Liver (tissue), 3 donors: ENCODE measurements at regions not wholly inside any gene's neighbourhood (a gene's known extent, or its start where the extent isn't known, plus 50 kb on each side); places are given as distances from the start of the nearest gene placed in this dataset.

Source experiments
- GABPA ChIP-seq, 2 donors: IDR thresholded peaks in 1 of 2; conservative IDR thresholded peaks in 1 of 2; 2 replicates each; pipeline ENCODE4 v1.6.1; 2016; ENCODE audit warnings: antibody characterized with exemption in 2 of 2, mild to moderate bottlenecking in 1 of 2, moderate library complexity in 1 of 2
- RAD21 ChIP-seq, 2 donors: IDR thresholded peaks; 2 replicates each; pipeline ENCODE4 v1.6.1; 2016; ENCODE audit warnings: antibody characterized with exemption in 2 of 2, mild to moderate bottlenecking in 2 of 2
- TF ChIP-seq, protein P1 (sequence below): IDR thresholded peaks from 2 replicates; pipeline ENCODE4 v1.6.1; 2016; ENCODE audit warnings: antibody characterized with exemption
- TF ChIP-seq, protein P2 (sequence below): IDR thresholded peaks from 2 replicates; pipeline ENCODE4 v1.6.1; 2016; ENCODE audit warnings: antibody characterized with exemption, mild to moderate bottlenecking
- TF ChIP-seq, protein P3 (sequence below): fragments of 150-350 bp; IDR thresholded peaks from 2 replicates; pipeline ENCODE4 v1.5.1; 2017; ENCODE audit warnings: improper control_type of control experiment, low read depth, low read length; ENCODE audit not compliant: missing input control
- TF ChIP-seq, protein P4 (sequence below): IDR thresholded peaks from 2 replicates; pipeline ENCODE4 v1.6.1; 2016; ENCODE audit warnings: antibody characterized with exemption
- donor health status: healthy.
- donor health status: healthy.

DNA sequence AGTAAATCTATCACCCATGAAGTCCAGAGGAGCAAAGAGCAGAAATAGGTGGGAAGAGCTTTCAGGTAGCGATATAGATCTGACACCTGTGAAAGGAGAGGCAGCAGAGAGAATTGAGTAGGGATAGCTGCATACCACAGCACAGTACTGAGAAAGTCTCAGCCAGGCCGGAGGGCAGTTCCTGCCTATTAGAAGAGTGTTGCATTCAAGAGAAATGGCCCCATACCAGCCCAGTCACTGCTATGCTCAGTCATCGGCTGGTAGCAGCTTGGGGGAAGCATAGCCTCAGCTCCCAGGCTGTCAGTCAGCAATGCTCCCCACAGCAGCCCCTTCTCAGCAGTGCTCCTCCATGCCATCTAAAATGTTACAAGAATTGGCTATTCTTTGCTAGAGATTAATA is 285.1 kb upstream of the CDH6 start:
- TF ChIP-seq, protein P1, sequence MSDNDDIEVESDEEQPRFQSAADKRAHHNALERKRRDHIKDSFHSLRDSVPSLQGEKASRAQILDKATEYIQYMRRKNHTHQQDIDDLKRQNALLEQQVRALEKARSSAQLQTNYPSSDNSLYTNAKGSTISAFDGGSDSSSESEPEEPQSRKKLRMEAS: no peak
- TF ChIP-seq, protein P2, sequence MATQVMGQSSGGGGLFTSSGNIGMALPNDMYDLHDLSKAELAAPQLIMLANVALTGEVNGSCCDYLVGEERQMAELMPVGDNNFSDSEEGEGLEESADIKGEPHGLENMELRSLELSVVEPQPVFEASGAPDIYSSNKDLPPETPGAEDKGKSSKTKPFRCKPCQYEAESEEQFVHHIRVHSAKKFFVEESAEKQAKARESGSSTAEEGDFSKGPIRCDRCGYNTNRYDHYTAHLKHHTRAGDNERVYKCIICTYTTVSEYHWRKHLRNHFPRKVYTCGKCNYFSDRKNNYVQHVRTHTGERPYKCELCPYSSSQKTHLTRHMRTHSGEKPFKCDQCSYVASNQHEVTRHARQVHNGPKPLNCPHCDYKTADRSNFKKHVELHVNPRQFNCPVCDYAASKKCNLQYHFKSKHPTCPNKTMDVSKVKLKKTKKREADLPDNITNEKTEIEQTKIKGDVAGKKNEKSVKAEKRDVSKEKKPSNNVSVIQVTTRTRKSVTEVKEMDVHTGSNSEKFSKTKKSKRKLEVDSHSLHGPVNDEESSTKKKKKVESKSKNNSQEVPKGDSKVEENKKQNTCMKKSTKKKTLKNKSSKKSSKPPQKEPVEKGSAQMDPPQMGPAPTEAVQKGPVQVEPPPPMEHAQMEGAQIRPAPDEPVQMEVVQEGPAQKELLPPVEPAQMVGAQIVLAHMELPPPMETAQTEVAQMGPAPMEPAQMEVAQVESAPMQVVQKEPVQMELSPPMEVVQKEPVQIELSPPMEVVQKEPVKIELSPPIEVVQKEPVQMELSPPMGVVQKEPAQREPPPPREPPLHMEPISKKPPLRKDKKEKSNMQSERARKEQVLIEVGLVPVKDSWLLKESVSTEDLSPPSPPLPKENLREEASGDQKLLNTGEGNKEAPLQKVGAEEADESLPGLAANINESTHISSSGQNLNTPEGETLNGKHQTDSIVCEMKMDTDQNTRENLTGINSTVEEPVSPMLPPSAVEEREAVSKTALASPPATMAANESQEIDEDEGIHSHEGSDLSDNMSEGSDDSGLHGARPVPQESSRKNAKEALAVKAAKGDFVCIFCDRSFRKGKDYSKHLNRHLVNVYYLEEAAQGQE: no peak
- TF ChIP-seq GABPA (IDR thresholded peaks at IDR 0.05 in 1 of 2, conservative IDR thresholded peaks at IDR 0.05 in 1 of 2) (no peak), RAD21 (IDR thresholded peaks at IDR 0.05) (no peak)
- TF ChIP-seq, protein P3, sequence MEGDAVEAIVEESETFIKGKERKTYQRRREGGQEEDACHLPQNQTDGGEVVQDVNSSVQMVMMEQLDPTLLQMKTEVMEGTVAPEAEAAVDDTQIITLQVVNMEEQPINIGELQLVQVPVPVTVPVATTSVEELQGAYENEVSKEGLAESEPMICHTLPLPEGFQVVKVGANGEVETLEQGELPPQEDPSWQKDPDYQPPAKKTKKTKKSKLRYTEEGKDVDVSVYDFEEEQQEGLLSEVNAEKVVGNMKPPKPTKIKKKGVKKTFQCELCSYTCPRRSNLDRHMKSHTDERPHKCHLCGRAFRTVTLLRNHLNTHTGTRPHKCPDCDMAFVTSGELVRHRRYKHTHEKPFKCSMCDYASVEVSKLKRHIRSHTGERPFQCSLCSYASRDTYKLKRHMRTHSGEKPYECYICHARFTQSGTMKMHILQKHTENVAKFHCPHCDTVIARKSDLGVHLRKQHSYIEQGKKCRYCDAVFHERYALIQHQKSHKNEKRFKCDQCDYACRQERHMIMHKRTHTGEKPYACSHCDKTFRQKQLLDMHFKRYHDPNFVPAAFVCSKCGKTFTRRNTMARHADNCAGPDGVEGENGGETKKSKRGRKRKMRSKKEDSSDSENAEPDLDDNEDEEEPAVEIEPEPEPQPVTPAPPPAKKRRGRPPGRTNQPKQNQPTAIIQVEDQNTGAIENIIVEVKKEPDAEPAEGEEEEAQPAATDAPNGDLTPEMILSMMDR: no peak
- TF ChIP-seq, protein P4, sequence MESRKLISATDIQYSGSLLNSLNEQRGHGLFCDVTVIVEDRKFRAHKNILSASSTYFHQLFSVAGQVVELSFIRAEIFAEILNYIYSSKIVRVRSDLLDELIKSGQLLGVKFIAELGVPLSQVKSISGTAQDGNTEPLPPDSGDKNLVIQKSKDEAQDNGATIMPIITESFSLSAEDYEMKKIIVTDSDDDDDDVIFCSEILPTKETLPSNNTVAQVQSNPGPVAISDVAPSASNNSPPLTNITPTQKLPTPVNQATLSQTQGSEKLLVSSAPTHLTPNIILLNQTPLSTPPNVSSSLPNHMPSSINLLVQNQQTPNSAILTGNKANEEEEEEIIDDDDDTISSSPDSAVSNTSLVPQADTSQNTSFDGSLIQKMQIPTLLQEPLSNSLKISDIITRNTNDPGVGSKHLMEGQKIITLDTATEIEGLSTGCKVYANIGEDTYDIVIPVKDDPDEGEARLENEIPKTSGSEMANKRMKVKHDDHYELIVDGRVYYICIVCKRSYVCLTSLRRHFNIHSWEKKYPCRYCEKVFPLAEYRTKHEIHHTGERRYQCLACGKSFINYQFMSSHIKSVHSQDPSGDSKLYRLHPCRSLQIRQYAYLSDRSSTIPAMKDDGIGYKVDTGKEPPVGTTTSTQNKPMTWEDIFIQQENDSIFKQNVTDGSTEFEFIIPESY: no peak
